Tibial artery (tissue), 4 donors: ENCODE measurements at regions not wholly inside any gene's neighbourhood (a gene's known extent, or its start where the extent isn't known, plus 50 kb on each side); places are given as distances from the start of the nearest gene placed in this dataset.
"Not testable (repeated sequence)": the region's sequence is repeated elsewhere in the genome, so short reads cannot be mapped to it uniquely, and the experiment has no call there.

ENCODE experiments used
- DNase-seq, 2 donors: peaks; one replicate each; pipeline ENCODE4 v3.0.0-alpha.2; 2019
- H3K27ac ChIP-seq, 2 donors: fragments of 200-600 bp; sonication (generic) in 1 of 2; 1 replicate in 1 of 2; 2 replicates in 1 of 2; pipeline ENCODE4 v1.5.1; 2018 to 2019; ENCODE audit warnings: mild to moderate bottlenecking in 1 of 2
- H3K27me3 ChIP-seq, 2 donors: fragments of 200-600 bp; sonication (generic) in 1 of 2; one replicate each; pipeline versions ENCODE4 v1.5.1 to v1.6.0; 2016 to 2019
- H3K36me3 ChIP-seq, 3 donors: fragments of 200-600 bp; sonication (generic) in 2 of 3; one replicate each; pipeline ENCODE4 v1.5.1; 2016 to 2019; ENCODE audit warnings: mild to moderate bottlenecking in 2 of 3
- H3K4me1 ChIP-seq, 4 donors: fragments of 200-600 bp; sonication (generic) in 2 of 4; 1 replicate in 3 of 4; 2 replicates in 1 of 4; pipeline ENCODE4 v1.5.1; 2016 to 2019
- H3K4me3 ChIP-seq, 2 donors: fragments of 200-600 bp; sonication (generic) in 1 of 2; 1 replicate in 1 of 2; 2 replicates in 1 of 2; pipeline ENCODE4 v1.5.1; 2018 to 2019; ENCODE audit warnings: mild to moderate bottlenecking in 2 of 2
- H3K9me3 ChIP-seq, 3 donors: fragments of 200-600 bp; sonication (generic) in 1 of 3; one replicate each; pipeline ENCODE4 v1.5.1; 2016 to 2019
- CTCF ChIP-seq, 2 experiments: fragments of 200-600 bp in 1 of 2; fragments of 450-650 bp in 1 of 2; IDR thresholded peaks; one replicate each; pipeline ENCODE4 v1.5.1; 2017 to 2019; ENCODE audit warnings: antibody characterized with exemption in 2 of 2, mild to moderate bottlenecking in 1 of 2, moderate library complexity in 1 of 2
- intact Hi-C: fragments of 100-400 bp; cut with DNase I; formaldehyde crosslinking; loops from one replicate; pipeline ENCODE4 v1.15.0; 2023; ENCODE audit warnings: low total_unique reads

DNA sequence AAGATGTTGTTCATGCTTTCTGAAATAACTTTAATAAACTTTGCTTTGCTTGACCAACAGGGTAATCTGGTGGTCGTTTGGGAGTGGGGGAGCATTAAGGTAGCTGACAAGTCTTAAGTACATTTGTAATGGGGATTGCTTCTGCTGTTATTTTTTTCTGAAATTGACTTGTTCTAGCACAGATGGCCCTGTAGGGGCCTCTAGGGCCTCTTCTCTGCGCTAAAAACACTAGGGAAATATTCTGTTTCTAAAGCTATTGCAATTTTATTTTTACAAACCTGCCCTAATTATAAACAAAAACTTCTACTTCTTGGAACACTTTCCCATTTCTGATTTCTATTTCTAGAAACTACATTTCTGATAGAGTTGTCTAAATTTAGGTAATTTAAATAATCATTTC lies 191.3 kb upstream of the KCNJ3 start:
- Histone ChIP-seq H3K4me1 (no peaks in the 10 kb centered on the region), H3K27ac (no peak overlapping the region), H3K27me3 (no peaks in the 10 kb centered on the region), H3K4me3 (no peak overlapping the region), H3K9me3 (no peaks in the 10 kb centered on the region), H3K36me3 (no peaks in the 10 kb centered on the region)
- intact Hi-C loops: no loop called here
- no peak for TF ChIP-seq CTCF (IDR thresholded peaks at IDR 0.05)
- DNase-seq: no peak

DNA sequence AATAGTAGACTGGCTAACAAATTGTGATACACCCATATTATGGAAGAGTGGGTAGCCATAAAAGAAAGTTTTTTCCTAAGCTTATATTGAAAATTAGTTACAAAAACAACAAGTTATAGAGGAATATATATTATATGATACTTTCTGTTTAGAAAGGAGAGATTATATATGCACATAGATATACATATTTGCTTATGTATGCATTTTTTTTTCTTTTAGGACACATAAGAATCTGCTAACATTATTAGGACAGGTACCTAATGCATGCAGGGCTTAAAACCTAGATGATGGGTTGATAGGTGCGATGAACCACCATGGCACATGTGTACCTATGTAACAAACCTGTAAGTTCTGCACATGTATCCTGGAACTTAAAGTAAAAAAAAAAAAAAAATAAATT lies 179.6 kb upstream of the KCNJ3 start:
- intact Hi-C loops: no loop called here
- Histone ChIP-seq H3K9me3 (no peaks in the 10 kb centered on the region), H3K36me3 (no peaks in the 10 kb centered on the region), H3K4me1 (no peaks in the 10 kb centered on the region), H3K27ac (no peak overlapping the region), H3K27me3 (no peaks in the 10 kb centered on the region), H3K4me3 (no peak overlapping the region)
- no peak for TF ChIP-seq CTCF (IDR thresholded peaks at IDR 0.05)
- no peak for DNase-seq

- H3K4me1 ChIP-seq, H3K27ac ChIP-seq, H3K27me3 ChIP-seq, H3K9me3 ChIP-seq, H3K4me3 ChIP-seq, intact Hi-C loops, H3K36me3 ChIP-seq, DNase-seq: not testable (repeated sequence)
Measured at GRCh38 chr2:154520951-154521350, 177.5 kb upstream of the KCNJ3 start.

- Histone ChIP-seq H3K27me3 (no peaks in the 10 kb centered on the region), H3K4me1 (no peaks in the 10 kb centered on the region), H3K36me3 (no peaks in the 10 kb centered on the region), H3K9me3 (no peaks in the 10 kb centered on the region), H3K4me3 (no peak overlapping the region), H3K27ac (no peak overlapping the region)
- intact Hi-C loops: no loop called here
- DNase-seq: no peak
- no peak for TF ChIP-seq CTCF (IDR thresholded peaks at IDR 0.05)
Measured at GRCh38 chr2:154526234-154526633, 172.3 kb upstream of the KCNJ3 start.

DNA sequence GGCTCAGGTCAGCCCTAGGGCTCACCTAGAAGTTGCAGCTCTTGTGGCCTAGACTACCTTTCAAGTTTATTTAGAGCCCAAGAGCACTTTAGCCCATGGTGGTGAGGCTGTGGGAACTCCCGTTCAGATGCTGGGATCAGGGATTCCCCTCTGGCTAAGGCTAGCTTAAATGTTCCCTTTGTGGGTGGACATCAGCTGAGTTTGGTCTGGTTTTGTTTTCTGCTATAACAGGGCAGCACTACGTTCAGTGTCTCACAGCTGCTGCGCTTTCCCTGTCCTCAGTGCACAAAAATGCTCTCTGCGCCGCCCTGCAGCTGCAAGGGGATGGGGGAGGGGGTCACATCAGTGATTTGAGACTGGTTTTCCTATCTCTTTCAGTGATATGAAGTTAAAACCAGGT lies 170.5 kb upstream of the KCNJ3 start:
- intact Hi-C loops: no loop called here

GRCh38 chr2:154532004-154532403 lies 166.5 kb upstream of the KCNJ3 start:
- intact Hi-C loops: no loop called here
- no peaks in the 10 kb centered on the region for H3K27me3 ChIP-seq
- no peaks in the 10 kb centered on the region for H3K36me3 ChIP-seq
- H3K4me3 ChIP-seq: no peak overlapping the region
- no peaks in the 10 kb centered on the region for H3K9me3 ChIP-seq
- no peak overlapping the region for H3K27ac ChIP-seq
- peaks cover 0 to 11% (median 2%) of the 10 kb centered on the region in 4 donors for H3K4me1 ChIP-seq
- TF ChIP-seq CTCF (IDR thresholded peaks at IDR 0.05): no peak
- no peak for DNase-seq

More for the DNA sequence above, 170.5 kb upstream of the KCNJ3 start:
- TF ChIP-seq CTCF (IDR thresholded peaks at IDR 0.05): no peak
- H3K36me3 ChIP-seq: no peaks in the 10 kb centered on the region
- H3K4me3 ChIP-seq: no peak overlapping the region
- H3K4me1 ChIP-seq: peaks cover 0 to 11% (median 2%) of the 10 kb centered on the region in 4 donors
- H3K9me3 ChIP-seq: no peaks in the 10 kb centered on the region
- no peaks in the 10 kb centered on the region for H3K27me3 ChIP-seq
- H3K27ac ChIP-seq: no peak overlapping the region
- no peak for DNase-seq
